ENCODE measurements at regions not wholly inside any gene's neighbourhood (a gene's known extent, or its start where the extent isn't known, plus 50 kb on each side); places are given as distances from the start of the nearest gene placed in this dataset.
"Not testable (repeated sequence)": the region's sequence is repeated elsewhere in the genome, so short reads cannot be mapped to it uniquely, and the experiment has no call there.

GRCh38 chr5:109630093-109630492, 59.6 kb upstream of the MAN2A1 start:
- no peak for DNase-seq

DNA sequence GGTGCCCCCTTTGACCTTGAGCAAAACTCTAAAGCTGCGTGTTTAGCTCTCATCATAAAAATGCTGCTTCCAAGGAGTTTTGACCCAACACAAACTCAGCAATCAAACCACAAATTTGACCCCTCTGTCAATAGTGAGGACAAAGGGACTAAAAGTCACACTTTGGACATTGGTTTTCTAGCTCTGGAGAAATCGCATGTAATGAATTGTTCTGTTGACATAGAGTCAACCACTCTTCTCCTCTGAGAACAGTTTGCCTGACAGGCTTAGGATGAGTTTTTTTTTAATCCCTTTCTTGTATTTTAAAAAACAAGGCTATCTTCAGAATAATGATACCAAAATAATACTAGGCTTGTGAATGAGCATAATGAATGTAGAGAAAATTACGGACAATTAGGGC, 61.1 kb upstream of the MAN2A1 start:
- no peak for DNase-seq

GRCh38 chr5:109621266-109621665, 68.5 kb upstream of the MAN2A1 start:
- DNase-seq = not testable (repeated sequence)

DNA sequence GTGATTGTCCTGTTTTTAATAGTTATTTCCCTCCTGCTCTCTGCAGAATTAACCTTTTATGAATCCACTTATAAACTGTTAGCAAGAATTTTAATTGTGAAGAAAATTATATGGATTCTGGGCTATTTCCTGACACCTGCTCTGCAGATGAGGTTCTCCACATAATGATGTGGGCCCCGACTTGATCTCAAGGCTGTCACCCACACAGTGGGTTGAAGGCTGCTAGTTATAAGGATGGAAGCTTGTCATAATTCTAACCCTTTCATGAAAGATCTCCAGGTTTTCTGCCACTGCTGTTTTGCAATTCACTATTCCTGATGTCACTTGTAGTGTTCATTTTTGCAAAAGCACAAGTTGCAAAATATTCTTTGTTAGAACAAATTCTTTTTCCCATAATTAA, 69.1 kb upstream of the MAN2A1 start:
- no peak for DNase-seq

- DNase-seq = no peak
Observed at GRCh38 chr5:109619606-109620005, 70.1 kb upstream of the MAN2A1 start.

- DNase-seq = no peak
Observed at GRCh38 chr5:109619021-109619460, 70.7 kb upstream of the MAN2A1 start.

DNA sequence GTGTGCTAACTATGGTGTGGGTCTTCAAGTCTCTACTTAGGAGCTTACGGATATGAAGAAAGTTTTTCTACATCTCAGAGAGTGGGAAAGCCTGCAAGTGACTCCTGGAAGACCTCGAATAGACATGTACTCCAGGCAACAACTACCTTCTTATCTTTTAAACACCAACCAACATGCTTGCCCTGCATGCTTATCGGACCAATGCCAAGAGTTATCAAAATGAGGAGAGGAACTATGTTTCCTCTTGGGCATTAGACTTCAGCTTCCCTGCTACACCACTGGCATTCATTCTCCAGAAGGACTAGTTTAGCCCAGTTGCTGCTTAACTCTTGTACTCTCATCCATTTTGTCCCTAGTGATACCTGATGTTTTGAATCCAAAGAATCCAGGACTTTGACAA, 74.7 kb upstream of the MAN2A1 start:
- DNase-seq = no peak

DNA sequence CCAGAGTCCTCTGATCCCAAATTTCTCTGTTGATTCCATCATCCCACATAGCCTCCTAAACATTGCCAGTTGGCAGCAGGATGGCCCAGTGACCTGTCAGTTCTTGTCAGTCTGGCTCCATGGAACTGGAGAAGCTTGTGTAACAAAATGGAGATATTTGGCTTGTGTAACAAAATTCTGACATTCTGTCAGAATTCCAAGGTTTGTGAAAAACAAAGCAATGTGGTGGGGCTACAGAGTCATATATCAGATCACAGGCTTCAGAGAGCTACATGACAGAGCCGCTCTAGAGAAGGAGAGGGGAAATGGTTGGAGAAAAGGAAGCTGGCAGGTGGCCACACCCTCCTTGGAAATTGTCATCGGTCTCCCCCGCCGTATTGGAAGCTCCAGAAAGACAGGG, 75.4 kb upstream of the MAN2A1 start:
- no peak for DNase-seq

DNA sequence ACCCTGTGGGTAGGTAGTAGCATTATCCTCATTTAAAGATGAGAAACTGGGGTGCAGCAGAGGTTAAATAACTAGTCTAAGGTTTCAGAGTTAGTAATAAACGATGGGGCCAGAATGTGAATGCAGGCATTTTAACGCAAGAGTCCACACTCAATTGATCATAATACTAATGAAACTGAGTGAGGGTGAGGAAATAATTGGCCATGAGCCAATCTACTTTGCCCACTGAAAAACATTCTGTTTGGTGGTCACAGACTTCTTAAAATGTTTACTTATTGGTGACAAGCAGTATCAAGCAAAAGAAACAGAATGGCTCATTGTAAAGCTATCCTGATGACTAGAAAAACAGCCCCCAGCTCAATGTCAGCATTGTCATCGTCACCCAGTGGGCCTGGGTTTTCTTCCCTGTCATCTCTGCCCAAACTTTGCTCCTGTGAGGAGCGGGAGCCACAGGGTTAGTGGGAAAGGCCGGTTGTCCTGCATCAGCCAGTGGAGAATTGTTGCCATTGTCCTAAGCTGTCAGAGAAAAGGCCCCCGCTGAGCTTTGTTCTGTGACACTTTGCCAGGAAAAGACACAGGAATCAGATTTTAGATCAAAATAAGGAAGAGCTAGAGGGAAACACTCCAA, 77.3 kb upstream of the MAN2A1 start:
- no peak for DNase-seq

DNA sequence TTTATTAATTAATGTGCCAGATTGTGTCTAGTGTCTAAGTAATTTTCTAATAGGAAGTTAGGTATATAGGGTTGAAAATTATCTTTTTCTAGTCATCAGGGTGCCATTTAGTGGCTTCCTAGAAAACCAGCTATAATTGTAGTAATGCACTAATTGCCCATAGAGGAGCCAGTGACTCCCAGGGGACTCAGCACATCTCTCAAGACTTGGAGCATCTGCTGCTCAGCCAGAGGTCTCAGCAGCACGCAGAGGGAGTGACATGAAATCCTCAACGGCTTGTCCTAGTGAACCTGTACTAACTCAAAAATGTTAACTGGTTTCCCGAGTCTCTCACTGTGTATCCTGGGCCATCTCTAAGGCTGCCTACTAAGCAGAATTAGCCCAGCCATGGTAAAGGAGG, 78.2 kb upstream of the MAN2A1 start:
- DNase-seq = no peak

DNA sequence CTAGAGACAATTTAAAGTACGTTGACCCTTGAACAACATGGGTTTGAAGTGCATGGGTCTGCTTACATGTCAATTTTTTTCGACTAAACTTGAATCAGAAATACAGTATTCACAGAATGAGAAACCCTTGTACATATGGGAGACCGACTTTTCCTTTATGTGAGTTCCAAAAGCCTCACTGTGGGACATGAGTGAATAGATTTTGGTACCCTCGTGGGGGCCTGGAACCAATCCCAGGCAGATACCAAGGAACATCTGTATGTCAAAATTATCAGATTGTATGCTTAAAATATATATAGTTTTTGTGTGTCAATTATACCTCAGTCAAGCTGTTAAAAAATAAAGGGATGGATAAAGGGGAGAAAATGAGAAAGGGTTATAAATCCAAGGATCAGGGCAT, 78.7 kb upstream of the MAN2A1 start:
- no peak for DNase-seq

- DNase-seq = no peak
Observed at GRCh38 chr5:109610581-109610980, 79.1 kb upstream of the MAN2A1 start.

DNA sequence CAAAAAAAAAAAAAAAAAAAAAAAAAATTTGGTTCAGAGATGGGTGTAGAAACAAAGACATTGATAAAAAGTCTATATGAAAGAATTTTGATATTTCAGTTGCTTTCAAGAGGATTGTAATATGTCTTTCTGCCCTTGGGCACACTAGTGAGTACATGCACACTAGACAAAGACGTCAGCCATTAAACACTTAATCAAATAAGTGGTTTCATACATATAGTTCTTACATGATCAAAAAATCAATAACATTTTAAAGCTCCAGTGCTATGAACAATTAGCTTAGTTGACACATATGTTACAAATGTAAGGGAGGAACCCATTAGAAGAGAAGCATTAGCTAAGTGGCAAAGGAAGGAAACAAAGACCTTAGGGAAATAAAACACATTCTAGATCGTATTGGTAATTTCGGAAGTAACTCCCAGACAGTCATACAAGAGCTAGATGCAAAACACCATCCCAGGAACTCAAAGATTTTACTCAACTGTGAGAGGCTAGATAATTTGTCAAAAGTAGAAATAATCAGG, 84.5 kb upstream of the MAN2A1 start:
- DNase-seq = no peak

DNA sequence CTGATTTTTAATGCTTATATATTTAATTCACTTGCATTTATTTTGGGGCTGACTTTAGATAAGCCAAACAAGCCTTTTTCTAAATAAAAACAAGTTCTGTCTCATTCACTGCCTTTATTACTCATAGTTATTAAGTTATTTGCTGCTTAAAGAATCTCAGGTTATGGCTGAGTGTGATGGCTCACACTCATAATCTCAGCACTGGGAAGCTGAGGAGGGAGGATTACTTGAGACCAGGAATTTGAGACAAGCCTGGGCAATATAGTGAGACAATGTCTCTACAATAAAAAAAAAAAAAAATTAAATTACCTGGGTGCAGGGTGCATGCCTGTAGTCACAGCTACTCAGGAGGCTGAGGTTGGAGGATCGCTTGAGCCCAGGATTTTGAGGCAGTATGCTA, 85.0 kb upstream of the MAN2A1 start:
- DNase-seq = no peak

- no peak for DNase-seq
Observed at GRCh38 chr5:109601736-109602135, 88.0 kb upstream of the MAN2A1 start.

DNA sequence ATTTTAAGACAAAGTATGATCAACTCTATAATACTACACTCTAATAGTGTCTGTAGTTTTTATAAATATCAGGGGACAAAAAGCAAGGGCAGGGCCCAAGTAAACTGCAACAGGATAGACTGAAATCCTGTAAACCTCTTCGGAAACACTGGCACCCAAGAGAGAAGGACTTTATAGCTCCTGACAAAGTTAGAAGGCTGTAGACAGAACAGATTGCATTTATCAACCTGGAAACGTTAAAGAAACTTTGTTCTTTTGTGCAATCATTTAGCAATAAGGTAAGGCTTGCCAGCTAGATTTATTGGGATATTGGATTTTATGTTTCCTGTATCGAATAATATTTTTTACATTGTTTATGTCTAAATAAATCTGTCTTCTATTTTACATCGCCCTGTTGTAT, 91.8 kb upstream of the MAN2A1 start:
- no peak for DNase-seq

DNA sequence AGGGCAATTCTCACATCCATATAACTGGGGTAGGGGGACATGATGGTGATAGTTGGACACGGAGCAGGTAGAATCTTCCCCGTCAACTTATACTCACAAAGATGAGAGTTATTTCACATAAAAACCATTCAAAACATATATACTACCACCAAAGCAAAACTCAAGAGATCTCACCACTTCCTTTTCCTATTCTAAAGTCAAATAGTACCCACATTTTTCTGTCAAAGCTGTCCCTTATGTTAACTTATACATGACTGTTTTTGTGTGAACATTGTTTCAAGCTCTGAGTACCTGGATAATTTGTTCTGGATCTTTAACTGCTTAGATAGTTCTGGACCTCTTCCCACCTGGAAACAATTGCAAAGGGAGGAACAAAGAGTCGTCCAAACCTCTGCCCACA, 95.5 kb upstream of the MAN2A1 start:
- DNase-seq = no peak

- no peak for DNase-seq
Observed at GRCh38 chr5:109590799-109591198, 98.9 kb upstream of the MAN2A1 start.

- DNase-seq = no peak
Observed at GRCh38 chr5:109589986-109590385, 99.7 kb upstream of the MAN2A1 start.

DNA sequence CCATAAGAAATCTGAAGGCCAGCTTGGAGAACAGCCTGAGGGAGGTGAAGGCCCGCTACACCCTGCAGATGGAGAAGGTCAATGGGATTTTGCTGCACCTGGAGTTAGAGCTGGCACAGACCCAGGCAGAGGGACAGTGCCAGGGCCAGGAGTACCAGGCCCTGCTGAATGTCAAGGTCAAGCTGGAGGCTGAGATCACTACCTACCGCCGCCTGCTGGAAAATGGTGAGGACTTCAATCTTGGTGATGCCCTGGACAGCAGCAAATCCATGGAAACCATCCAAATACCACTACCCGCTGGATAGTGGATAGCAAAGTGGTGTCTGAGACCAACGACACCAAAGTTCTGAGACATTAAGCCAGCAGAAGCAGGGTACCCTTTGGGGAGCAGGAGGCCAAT, 100.5 kb upstream of the MAN2A1 start:
- DNase-seq = no peak

DNA sequence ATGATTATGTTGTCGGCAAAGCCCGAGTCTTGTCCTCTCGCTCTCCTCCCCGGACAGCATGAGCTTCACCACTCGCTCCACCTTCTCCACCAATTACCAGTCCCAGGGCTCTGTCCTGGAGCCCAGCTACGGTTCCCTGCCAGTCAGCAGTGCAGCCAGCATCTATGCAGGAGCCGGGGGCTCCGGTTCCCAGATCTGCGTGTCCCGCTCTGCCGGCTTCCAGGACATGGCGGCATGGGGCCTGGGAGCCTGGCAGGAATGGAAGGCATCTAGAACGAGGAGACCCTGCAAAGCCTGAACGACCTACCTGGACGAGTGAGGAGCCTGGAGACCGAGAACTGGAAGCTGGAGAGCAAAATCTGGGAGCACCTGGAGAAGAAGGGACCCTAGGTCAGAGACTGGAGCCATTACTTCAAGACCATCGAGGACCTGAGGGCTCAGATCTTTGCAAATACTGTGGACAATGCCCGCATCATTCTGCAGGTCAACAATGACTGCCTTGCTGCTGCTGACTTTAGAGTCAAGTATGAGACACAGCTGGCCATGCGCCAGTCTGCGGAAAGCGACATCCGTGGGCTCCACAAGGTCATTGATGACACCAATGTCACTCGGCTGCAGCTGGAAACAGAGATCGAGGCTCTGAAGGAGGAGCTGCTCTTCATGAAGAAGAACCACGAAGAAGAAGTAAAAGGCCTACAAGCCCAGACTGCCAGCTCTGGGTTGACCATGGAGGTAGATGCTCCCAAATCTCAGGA, 101.3 kb upstream of the MAN2A1 start:
- no peak for DNase-seq

DNA sequence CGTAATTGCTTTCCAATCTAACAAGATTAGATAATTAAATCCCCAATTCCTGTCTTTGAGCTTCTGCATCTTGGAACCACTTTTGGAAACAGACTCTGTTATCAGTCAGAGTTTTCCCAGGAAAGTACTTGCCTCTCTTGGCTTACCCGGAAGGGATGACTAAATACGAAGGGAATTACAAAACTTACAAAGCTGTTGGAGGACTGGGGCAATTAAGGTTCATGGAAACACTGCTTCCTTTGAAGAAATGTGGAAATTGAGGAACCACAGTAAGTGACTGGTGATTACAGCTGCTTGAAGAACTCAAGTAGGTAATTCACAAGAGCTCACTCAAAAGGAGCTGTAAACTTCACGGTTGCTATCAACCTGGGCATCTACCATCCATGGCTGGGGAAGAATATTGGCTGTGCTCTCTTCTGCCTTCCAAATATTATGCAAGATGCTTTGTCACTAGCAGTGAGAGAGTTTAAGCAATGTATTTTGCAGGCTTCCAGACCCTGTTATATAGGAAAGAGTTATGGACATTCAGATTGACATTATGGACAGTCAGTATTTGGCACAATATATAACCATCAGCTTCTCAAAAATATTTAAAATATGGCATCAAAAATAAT, 104.6 kb upstream of the MAN2A1 start:
- no peak for DNase-seq

- no peak for DNase-seq
Observed at GRCh38 chr5:109580225-109580624, 109.5 kb upstream of the MAN2A1 start.

GRCh38 chr5:109575506-109575905, 114.2 kb upstream of the MAN2A1 start:
- DNase-seq = no peak

All from stimulated activated CD4-positive, alpha-beta T cell treated with anti-CD3 and anti-CD28 coated beads, Interleukin-1b, Interleukin-23, amount 100 ng/mL, for 48 hours (primary cell).